ENCODE measurements at regions not wholly inside any gene's neighbourhood (a gene's known extent, or its start where the extent isn't known, plus 50 kb on each side); places are given as distances from the start of the nearest gene placed in this dataset.

DNA sequence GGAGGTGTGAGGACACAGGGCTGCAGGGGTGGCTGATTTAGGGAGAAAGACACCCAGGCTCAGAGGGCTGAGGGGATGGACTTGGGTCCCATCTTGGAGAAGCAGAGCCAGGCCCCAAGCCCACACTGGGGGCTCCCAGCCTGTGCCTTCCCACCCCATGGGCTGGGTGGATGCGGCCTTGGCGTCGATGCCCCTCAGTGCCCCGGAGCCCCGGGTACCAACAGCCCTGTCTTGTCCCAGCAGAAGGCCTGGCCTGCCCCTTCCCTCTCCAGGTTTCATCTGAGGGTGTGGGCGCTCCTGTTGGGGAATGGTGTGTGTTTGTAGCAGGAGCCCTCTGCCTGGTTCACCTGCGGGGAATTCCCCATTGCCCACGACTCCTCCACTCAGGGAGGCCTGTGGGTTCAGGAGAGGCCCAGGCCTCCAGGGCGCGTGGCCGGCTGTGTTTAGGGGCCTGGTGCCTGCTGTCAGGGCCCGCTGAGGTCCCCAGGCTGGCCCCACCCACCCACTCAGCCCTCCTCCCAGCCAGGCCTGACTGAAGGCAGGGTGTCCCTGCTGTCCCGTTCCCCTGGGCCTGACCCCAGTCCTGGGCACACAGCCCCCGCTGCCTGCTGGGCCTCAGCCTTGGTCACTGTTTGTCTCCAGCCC, 51.1 kb upstream of the BEGAIN start:
- TF ChIP-seq, protein P1, sequence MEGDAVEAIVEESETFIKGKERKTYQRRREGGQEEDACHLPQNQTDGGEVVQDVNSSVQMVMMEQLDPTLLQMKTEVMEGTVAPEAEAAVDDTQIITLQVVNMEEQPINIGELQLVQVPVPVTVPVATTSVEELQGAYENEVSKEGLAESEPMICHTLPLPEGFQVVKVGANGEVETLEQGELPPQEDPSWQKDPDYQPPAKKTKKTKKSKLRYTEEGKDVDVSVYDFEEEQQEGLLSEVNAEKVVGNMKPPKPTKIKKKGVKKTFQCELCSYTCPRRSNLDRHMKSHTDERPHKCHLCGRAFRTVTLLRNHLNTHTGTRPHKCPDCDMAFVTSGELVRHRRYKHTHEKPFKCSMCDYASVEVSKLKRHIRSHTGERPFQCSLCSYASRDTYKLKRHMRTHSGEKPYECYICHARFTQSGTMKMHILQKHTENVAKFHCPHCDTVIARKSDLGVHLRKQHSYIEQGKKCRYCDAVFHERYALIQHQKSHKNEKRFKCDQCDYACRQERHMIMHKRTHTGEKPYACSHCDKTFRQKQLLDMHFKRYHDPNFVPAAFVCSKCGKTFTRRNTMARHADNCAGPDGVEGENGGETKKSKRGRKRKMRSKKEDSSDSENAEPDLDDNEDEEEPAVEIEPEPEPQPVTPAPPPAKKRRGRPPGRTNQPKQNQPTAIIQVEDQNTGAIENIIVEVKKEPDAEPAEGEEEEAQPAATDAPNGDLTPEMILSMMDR (IDR thresholded peaks at IDR 0.05): no peak
- no peaks in the 10 kb centered on the region for H3K36me3 ChIP-seq
- H3K4me3 ChIP-seq: no peak overlapping the region
- DNase-seq: no peak
- ATAC-seq: no peak
- no peaks in the 10 kb centered on the region for H3K9me3 ChIP-seq
- H3K27me3 ChIP-seq (ENCODE audit: low read depth): peaks cover 4% of the 10 kb centered on the region
- H3K27ac ChIP-seq: no peak overlapping the region
- intact Hi-C loops (cut with DNase I): no loop called here
- no peaks in the 10 kb centered on the region for H3K4me1 ChIP-seq

DNA sequence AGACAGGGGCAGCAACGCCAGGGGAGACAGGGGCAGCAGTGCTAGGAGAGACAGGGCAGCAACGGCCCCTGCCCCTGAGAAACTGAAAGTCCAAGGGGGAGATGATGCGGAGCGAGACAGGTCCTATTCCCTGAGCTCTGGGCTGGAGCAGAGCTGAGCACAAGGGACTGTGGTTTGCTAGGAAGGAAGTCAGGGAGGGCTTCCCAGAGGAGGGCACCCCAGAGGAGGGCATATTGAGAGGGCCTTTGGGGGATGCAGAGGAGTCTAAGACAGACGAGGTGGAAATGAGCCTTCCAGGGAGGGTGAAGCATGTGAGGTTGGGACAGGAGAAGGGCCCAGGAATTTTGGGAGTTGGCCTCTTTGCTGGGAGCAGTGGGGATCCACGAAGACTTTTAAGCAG, 52.1 kb upstream of the BEGAIN start:
- no peak for DNase-seq
- H3K4me1 ChIP-seq: no peaks in the 10 kb centered on the region
- no peaks in the 10 kb centered on the region for H3K9me3 ChIP-seq
- intact Hi-C loops (cut with DNase I): no loop called here
- H3K27ac ChIP-seq: no peak overlapping the region
- H3K4me3 ChIP-seq: no peak overlapping the region
- TF ChIP-seq, protein P1 (IDR thresholded peaks at IDR 0.05): no peak
- peaks cover 2% of the 10 kb centered on the region for H3K27me3 ChIP-seq (ENCODE audit: low read depth)
- no peaks in the 10 kb centered on the region for H3K36me3 ChIP-seq
- no peak for ATAC-seq

GRCh38 chr14:100640471-100641273, 53.5 kb upstream of the BEGAIN start:
- Histone ChIP-seq H3K27me3 (ENCODE audit: low read depth) (no peaks in the 10 kb centered on the region), H3K27ac (no peak overlapping the region), H3K4me1 (peaks cover 8% of the 10 kb centered on the region), H3K36me3 (no peaks in the 10 kb centered on the region), H3K4me3 (no peak overlapping the region), H3K9me3 (no peaks in the 10 kb centered on the region)
- ATAC-seq (peak; percentile 44 to 52), DNase-seq (no peak)
- intact Hi-C loops (cut with DNase I): loop anchor here (10.0 kb wide), 1 partner anchor 256 kb away; no protein-coding TSS in a partner anchor
- TF ChIP-seq, protein P1 (IDR thresholded peaks at IDR 0.05): no peak

DNA sequence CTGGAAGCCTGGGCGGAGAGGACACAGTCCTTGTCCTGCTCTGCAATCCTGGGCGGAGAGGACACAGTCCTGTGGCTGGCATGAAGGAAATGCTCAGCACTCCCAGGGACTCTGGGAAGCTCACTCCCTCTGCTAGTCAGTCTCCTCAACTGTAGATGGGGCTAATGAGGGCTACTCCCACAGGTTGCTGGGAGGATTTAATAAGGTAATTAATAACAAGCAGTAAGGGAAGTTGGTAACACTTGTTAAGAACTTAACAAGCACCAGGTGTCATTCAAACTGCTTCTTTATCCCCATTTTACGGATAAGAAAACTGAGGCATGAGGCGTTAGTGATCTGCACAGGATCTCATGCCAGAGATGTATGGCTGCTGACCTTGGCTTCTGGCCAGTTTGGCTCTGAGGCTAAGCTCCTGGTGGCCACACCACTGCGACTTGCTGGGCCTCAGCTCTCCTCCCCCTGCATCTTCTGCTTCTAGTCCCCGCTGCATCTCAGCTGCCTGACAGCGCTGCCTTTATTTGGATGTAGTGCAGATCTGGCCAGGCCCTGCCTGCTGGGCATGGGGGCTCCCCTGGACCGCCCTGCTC, 54.1 kb upstream of the BEGAIN start:
- TF ChIP-seq, protein P1 (IDR thresholded peaks at IDR 0.05): no peak
- Histone ChIP-seq H3K36me3 (no peaks in the 10 kb centered on the region), H3K4me3 (no peak overlapping the region), H3K9me3 (no peaks in the 10 kb centered on the region), H3K27ac (no peak overlapping the region), H3K27me3 (ENCODE audit: low read depth) (no peaks in the 10 kb centered on the region), H3K4me1 (peaks cover 8% of the 10 kb centered on the region)
- intact Hi-C loops (cut with DNase I): loop anchor here (10.0 kb wide), 1 partner anchor 257 kb away; no protein-coding TSS in a partner anchor
- DNase-seq (no peak), ATAC-seq (no peak)

DNA sequence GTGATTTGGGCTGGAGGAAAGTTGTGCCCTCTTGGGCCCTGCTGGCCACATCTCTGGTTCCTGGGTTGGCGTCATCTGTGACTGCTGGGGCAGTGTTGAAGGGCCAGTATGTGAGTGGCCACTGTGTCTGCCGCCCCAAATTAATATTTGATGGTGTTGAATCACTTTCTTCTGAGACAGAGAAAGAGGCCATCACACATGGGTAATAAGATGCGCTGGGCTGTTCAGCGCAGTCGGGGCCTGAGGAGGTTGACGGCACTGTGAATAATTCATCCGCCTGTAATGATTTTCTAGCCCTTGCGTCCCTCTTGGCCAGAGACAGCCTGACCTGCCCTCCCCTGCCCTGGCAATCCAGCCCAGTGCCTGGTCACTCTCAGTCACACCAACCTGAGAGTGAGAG, 56.2 kb upstream of the BEGAIN start:
- DNase-seq (no peak), ATAC-seq (no peak)
- Histone ChIP-seq H3K36me3 (no peaks in the 10 kb centered on the region), H3K4me3 (no peak overlapping the region), H3K4me1 (peaks cover 8% of the 10 kb centered on the region), H3K27me3 (ENCODE audit: low read depth) (no peaks in the 10 kb centered on the region), H3K27ac (no peak overlapping the region), H3K9me3 (no peaks in the 10 kb centered on the region)
- intact Hi-C loops (cut with DNase I): loop anchor here (10.0 kb wide), 1 partner anchor 259 kb away; no protein-coding TSS in a partner anchor
- TF ChIP-seq, protein P1 (IDR thresholded peaks at IDR 0.05): no peak

All from lower lobe of right lung (tissue), 2 donors.